Breast epithelium (tissue), 4 donors: ENCODE measurements at regions not wholly inside any gene's neighbourhood (a gene's known extent, or its start where the extent isn't known, plus 50 kb on each side); places are given as distances from the start of the nearest gene placed in this dataset.

ENCODE experiments used
- DNase-seq, 2 donors: peaks; one replicate each; pipeline ENCODE4 v3.0.0-alpha.2; 2019; ENCODE audit warnings: low spot score in 2 of 2
- H3K27ac ChIP-seq, 2 donors: fragments of 200-600 bp; sonication (generic) in 1 of 2; one replicate each; pipeline ENCODE4 v1.5.1; 2016 to 2019; ENCODE audit warnings: mild to moderate bottlenecking in 1 of 2
- H3K27me3 ChIP-seq, 2 donors: fragments of 200-600 bp; sonication (generic) in 1 of 2; one replicate each; pipeline versions ENCODE4 v1.5.1 to v1.6.0; 2017 to 2019; ENCODE audit warnings: control low read depth in 1 of 2, mild to moderate bottlenecking in 1 of 2
- H3K36me3 ChIP-seq: fragments of 200-600 bp; one replicate; pipeline ENCODE4 v1.5.1; 2019
- H3K4me1 ChIP-seq, 2 donors: fragments of 200-600 bp; sonication (generic); one replicate each; pipeline ENCODE4 v1.5.1; 2016 to 2019; ENCODE audit warnings: control low read depth in 1 of 2
- H3K4me3 ChIP-seq, 3 donors: fragments of 200-600 bp; sonication (generic); 1 replicate in 2 of 3; 2 replicates in 1 of 3; pipeline ENCODE4 v1.5.1; 2016 to 2019; ENCODE audit warnings: mild to moderate bottlenecking in 3 of 3, moderate library complexity in 2 of 3
- H3K9me3 ChIP-seq, 2 donors: fragments of 200-600 bp; sonication (generic) in 1 of 2; one replicate each; pipeline ENCODE4 v1.5.1; 2016 to 2019; ENCODE audit warnings: control low read depth in 1 of 2
- POLR2A ChIP-seq: fragments of 450-650 bp; IDR thresholded peaks from one replicate; pipeline ENCODE4 v1.6.1; 2016; ENCODE audit warnings: antibody characterized with exemption, mild to moderate bottlenecking, moderate library complexity
- POLR2AphosphoS5 ChIP-seq, 3 donors: sonication (generic); formaldehyde crosslinking; IDR thresholded peaks; one replicate each; pipeline ENCODE4 v1.6.1; 2017; ENCODE audit warnings: antibody characterized with exemption in 3 of 3
- intact Hi-C: fragments of 100-400 bp; cut with DNase I; formaldehyde crosslinking; loops from one replicate; pipeline ENCODE4 v1.15.1; 2023; ENCODE audit warnings: low total_unique reads
- TF ChIP-seq, protein P1 (sequence below), 3 donors: fragments of 450-650 bp; IDR thresholded peaks; one replicate each; pipeline ENCODE4 v1.5.1; 2016 to 2017; ENCODE audit warnings: antibody characterized with exemption in 3 of 3, mild to moderate bottlenecking in 3 of 3, moderate library complexity in 3 of 3

DNA sequence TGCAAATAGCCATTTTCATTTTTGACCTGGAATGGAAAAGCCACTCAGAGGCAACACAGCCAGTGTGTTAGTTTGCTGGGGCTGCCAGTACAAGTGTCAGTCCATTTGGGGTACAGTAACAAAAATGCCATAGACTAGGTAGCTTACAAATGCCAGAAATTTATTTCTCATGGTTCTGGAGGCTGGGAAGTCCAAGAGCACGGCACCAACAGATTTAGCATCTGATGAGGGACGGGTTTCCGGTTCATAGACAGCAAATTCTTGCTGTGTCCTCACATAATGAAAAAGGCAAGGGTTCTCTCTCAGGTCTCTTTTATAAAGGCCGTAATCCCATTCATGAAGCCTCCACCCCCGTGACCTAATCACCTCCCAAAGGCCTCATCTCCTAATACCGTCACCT, 418.2 kb downstream of the TYW1 start:
- no peaks in the 10 kb centered on the region for H3K36me3 ChIP-seq
- H3K4me3 ChIP-seq = no peak overlapping the region
- intact Hi-C loops = no loop called here
- peaks cover 8% of the 10 kb centered on the region in 2 donors for H3K9me3 ChIP-seq
- no peak for DNase-seq
- no peak overlapping the region for H3K27ac ChIP-seq
- H3K27me3 ChIP-seq = no peaks in the 10 kb centered on the region
- no peaks in the 10 kb centered on the region for H3K4me1 ChIP-seq
- TF ChIP-seq, protein P1, sequence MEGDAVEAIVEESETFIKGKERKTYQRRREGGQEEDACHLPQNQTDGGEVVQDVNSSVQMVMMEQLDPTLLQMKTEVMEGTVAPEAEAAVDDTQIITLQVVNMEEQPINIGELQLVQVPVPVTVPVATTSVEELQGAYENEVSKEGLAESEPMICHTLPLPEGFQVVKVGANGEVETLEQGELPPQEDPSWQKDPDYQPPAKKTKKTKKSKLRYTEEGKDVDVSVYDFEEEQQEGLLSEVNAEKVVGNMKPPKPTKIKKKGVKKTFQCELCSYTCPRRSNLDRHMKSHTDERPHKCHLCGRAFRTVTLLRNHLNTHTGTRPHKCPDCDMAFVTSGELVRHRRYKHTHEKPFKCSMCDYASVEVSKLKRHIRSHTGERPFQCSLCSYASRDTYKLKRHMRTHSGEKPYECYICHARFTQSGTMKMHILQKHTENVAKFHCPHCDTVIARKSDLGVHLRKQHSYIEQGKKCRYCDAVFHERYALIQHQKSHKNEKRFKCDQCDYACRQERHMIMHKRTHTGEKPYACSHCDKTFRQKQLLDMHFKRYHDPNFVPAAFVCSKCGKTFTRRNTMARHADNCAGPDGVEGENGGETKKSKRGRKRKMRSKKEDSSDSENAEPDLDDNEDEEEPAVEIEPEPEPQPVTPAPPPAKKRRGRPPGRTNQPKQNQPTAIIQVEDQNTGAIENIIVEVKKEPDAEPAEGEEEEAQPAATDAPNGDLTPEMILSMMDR (IDR thresholded peaks at IDR 0.05) = no peak
- TF ChIP-seq POLR2A (no peak), POLR2AphosphoS5 (IDR thresholded peaks at IDR 0.05) (no peak)

DNA sequence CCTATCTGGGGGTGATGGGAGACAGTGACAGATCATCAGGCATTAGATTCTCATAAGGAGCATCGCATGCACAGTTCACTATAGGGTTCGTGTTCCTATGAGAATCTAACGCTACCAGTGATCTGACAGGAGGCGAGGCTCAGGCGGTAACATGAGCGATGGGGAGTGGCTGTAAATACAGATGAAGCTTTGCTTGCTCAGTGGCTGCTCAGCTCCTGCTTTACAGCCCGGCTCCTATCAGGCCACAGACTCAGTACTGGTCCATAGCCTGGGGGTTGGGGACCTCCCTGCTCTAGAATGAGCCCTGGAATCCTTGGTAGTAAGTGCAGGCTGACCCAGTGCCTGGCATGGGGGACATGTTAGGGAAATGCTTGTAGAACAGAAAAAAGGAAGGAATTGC, 426.0 kb downstream of the TYW1 start:
- no peak overlapping the region for H3K4me3 ChIP-seq
- DNase-seq = no peak
- H3K9me3 ChIP-seq = no peaks in the 10 kb centered on the region
- no peaks in the 10 kb centered on the region for H3K27me3 ChIP-seq
- no peaks in the 10 kb centered on the region for H3K36me3 ChIP-seq
- intact Hi-C loops = no loop called here
- TF ChIP-seq, protein P1 (IDR thresholded peaks at IDR 0.05) = no peak
- TF ChIP-seq POLR2AphosphoS5 (IDR thresholded peaks at IDR 0.05) = no peak
- TF ChIP-seq POLR2A = no peak
- no peaks in the 10 kb centered on the region for H3K4me1 ChIP-seq
- H3K27ac ChIP-seq = no peak overlapping the region

DNA sequence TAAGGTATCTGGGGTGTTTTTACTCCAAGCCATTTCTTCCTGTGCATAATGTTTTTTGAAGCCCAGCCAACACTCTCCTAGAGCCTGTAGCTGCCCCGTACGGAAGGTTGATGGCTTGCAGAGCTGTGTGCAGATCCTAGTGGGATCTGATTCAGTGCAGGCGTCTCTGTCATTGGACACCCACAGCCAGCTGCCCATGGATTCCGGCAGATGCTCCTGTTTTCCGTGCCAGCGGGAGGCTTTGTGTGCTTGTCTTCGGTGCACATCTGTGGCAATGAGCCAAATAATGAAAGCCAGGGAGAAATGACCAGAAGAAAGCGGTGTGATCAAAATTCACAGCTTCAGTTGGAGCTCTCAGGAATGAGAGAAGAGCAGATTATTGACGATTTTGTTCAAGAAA, 426.4 kb downstream of the TYW1 start:
- TF ChIP-seq POLR2AphosphoS5 (IDR thresholded peaks at IDR 0.05) (no peak), POLR2A (no peak)
- TF ChIP-seq, protein P1 (IDR thresholded peaks at IDR 0.05) = no peak
- H3K36me3 ChIP-seq = no peaks in the 10 kb centered on the region
- no peak overlapping the region for H3K27ac ChIP-seq
- no peaks in the 10 kb centered on the region for H3K9me3 ChIP-seq
- H3K27me3 ChIP-seq = no peaks in the 10 kb centered on the region
- no peaks in the 10 kb centered on the region for H3K4me1 ChIP-seq
- no peak for DNase-seq
- intact Hi-C loops = no loop called here
- no peak overlapping the region for H3K4me3 ChIP-seq

DNA sequence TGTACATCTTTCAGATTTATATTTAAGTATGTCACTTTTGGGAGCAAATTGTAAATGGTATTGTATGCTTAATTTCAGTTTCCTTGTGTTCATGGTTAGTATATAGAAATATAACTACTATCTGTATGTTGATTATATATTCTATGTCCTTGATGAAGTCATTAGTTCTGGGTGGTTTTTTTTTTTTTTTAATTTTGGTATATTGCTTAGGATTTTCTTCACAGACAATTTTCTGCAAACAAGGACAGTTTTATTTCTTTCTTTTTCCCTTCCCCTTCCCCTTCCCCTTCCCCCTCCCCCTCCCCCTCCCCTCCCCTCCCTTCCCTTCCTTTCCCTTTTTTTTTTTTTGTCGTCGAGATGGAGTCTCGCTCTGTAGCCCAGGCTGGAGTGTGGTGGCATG, 430.0 kb downstream of the TYW1 start:
- no peaks in the 10 kb centered on the region for H3K27me3 ChIP-seq
- H3K36me3 ChIP-seq = no peaks in the 10 kb centered on the region
- H3K27ac ChIP-seq = no peak overlapping the region
- H3K4me3 ChIP-seq = no peak overlapping the region
- no peak for TF ChIP-seq POLR2A
- TF ChIP-seq, protein P1 (IDR thresholded peaks at IDR 0.05) = no peak
- no peak for TF ChIP-seq POLR2AphosphoS5 (IDR thresholded peaks at IDR 0.05)
- DNase-seq = no peak
- H3K4me1 ChIP-seq = no peaks in the 10 kb centered on the region
- intact Hi-C loops = no loop called here
- H3K9me3 ChIP-seq = no peaks in the 10 kb centered on the region

DNA sequence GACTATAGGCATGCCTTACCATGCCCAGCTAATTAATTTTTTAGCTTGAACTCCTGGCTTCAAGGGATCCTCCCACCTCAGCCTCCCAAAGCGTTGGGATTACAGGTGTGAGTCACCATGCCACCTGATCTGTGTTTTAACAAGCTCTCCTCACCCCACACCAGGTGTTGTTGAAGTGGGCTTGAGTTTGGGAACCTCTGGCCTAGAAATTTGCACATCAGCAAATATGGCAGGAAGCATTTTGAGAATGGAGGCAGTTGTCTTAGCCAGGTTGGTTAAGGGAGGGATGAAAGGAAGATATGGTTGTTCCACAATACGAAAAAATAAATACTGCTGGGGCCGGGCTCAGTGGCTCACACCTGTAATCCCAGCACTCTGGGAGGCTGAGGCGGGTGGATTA, 433.1 kb downstream of the TYW1 start:
- TF ChIP-seq POLR2A = no peak
- no peak for TF ChIP-seq POLR2AphosphoS5 (IDR thresholded peaks at IDR 0.05)
- TF ChIP-seq, protein P1 (IDR thresholded peaks at IDR 0.05) = no peak
- intact Hi-C loops = no loop called here
- no peak for DNase-seq
- H3K36me3 ChIP-seq = no peaks in the 10 kb centered on the region
- H3K4me3 ChIP-seq = no peak overlapping the region
- no peak overlapping the region for H3K27ac ChIP-seq
- no peaks in the 10 kb centered on the region for H3K27me3 ChIP-seq
- no peaks in the 10 kb centered on the region for H3K4me1 ChIP-seq
- H3K9me3 ChIP-seq = no peaks in the 10 kb centered on the region
